ENCODE measurements at regions not wholly inside any gene's neighbourhood (a gene's known extent, or its start where the extent isn't known, plus 50 kb on each side); places are given as distances from the start of the nearest gene placed in this dataset.

DNA sequence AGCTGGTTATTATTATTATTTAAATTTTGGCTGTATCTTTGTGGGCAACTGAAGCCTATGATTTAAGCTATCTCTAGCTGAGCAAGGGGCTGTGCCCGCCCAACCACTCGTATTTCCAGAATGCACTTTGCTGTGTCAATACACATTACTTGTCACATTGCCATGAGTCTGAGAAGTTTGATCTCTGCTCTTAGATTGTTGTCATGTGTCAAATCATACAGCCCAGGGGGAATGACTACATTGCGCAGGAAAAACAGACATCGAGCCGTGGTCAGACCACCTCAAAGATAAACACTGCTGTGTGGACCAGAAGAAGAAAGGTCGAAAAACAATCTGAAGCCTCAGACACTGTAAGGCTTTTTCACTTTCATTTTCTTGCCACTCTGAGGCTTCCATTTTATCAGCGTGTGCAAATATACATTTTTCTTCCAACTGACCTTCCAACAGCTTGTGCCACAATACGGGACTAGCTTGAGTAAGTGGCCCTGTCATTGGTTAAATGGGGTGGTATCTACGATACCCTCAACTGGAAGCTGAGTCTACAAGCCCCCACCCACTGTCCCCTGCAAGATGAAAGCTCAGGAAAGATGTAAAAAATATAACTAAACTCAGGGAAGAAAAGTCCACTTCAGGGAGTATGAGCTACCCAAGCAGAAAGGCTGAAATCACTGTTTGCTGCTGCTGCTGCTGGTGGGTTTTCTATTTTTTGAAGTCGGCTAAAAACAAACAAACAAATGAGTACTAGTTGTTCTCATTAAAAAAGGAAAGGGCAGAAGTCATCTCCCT is 603.0 kb downstream of the BNC2 start:
- no peaks in the 10 kb centered on the region for H3K9me2 ChIP-seq (ENCODE audit: insufficient read depth)
- POLR2A ChIA-PET: no interaction called here
- ATAC-seq (no peak), DNase-seq (ENCODE audit: low read depth, low spot score) (no peak)
- peaks cover 5% of the 10 kb centered on the region; the same call in 1 of the 2 replicates for H3K27me3 ChIP-seq (ENCODE audit: insufficient read depth, low read length)
- no peak overlapping the region for H3K9ac ChIP-seq (ENCODE audit: low read length)
- RAD21 ChIA-PET (ENCODE audit: low non-redundant PET in 1 of 2, low total read pairs in 2 of 2, uncharacterized antibody in 2 of 2, unreplicated experiment in 2 of 2): no interaction called here
- TF ChIP-seq TCF7L2 (IDR thresholded peaks at IDR 0.05; ENCODE audit: borderline replicate concordance, extremely low read depth, insufficient read depth, insufficient read length) (no peak), SRF (IDR thresholded peaks at IDR 0.05; ENCODE audit: low read depth) (no peak), CEBPB (IDR thresholded peaks at IDR 0.05; ENCODE audit: low read depth) (no peak), JUND (IDR thresholded peaks at IDR 0.05) (no peak), EGR1 (IDR thresholded peaks at IDR 0.05; ENCODE audit: low read depth) (no peak)
- TF ChIP-seq, protein P1, sequence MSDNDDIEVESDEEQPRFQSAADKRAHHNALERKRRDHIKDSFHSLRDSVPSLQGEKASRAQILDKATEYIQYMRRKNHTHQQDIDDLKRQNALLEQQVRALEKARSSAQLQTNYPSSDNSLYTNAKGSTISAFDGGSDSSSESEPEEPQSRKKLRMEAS (IDR thresholded peaks at IDR 0.05): no peak
- TF ChIP-seq, protein P2, sequence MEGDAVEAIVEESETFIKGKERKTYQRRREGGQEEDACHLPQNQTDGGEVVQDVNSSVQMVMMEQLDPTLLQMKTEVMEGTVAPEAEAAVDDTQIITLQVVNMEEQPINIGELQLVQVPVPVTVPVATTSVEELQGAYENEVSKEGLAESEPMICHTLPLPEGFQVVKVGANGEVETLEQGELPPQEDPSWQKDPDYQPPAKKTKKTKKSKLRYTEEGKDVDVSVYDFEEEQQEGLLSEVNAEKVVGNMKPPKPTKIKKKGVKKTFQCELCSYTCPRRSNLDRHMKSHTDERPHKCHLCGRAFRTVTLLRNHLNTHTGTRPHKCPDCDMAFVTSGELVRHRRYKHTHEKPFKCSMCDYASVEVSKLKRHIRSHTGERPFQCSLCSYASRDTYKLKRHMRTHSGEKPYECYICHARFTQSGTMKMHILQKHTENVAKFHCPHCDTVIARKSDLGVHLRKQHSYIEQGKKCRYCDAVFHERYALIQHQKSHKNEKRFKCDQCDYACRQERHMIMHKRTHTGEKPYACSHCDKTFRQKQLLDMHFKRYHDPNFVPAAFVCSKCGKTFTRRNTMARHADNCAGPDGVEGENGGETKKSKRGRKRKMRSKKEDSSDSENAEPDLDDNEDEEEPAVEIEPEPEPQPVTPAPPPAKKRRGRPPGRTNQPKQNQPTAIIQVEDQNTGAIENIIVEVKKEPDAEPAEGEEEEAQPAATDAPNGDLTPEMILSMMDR (IDR thresholded peaks at IDR 0.05 in 2 of 3, conservative IDR thresholded peaks at IDR 0.05 in 1 of 3; ENCODE audit: borderline replicate concordance in 1 of 3, insufficient read depth in 1 of 3, low read depth in 2 of 3, low read length in 2 of 3): no peak
- no peak overlapping the region for H3K27ac ChIP-seq (ENCODE audit: low read depth, low read length)
- H2AFZ ChIP-seq (ENCODE audit: low read depth, low read length, poor library complexity, severe bottlenecking): no peak overlapping the region
- no TSS peak for BruUV-seq (replicated peaks)
- CTCF ChIA-PET: no interaction called here
- H3K4me1 ChIP-seq (ENCODE audit: control insufficient read depth in 1 of 2, insufficient read depth in 2 of 2, low read length in 2 of 2): no peaks in the 10 kb centered on the region
- no peak overlapping the region for H3K4me3 ChIP-seq (replicated peaks in 1 of 2; ENCODE audit: low read depth in 1 of 2, low read length in 2 of 2)
- no peaks in the 10 kb centered on the region for H4K20me1 ChIP-seq (ENCODE audit: insufficient read depth)
- H3K9me3 ChIP-seq (ENCODE audit: control insufficient read depth in 1 of 2, insufficient read depth in 1 of 2, low read depth in 1 of 2, low read length in 2 of 2): no peaks in the 10 kb centered on the region
- intact Hi-C loops (cut with micrococcal nuclease): loop anchor here (5.0 kb wide), 1 partner anchor 395 kb away; no protein-coding TSS in a partner anchor
- H3K79me2 ChIP-seq (ENCODE audit: insufficient read depth, low read length): no peaks in the 10 kb centered on the region
- H3K4me2 ChIP-seq (ENCODE audit: low read length): no peak overlapping the region
- H3K36me3 ChIP-seq (ENCODE audit: control insufficient read depth in 1 of 2, insufficient read depth in 2 of 2, low read length in 2 of 2): no peaks in the 10 kb centered on the region
